A549 (cell line): ENCODE measurements at regions not wholly inside any gene's neighbourhood (a gene's known extent, or its start where the extent isn't known, plus 50 kb on each side); places are given as distances from the start of the nearest gene placed in this dataset.

ENCODE experiments used
- ATAC-seq, 2 experiments: fragments of 200-7000 bp in 1 of 2; fragments of >200 bp in 1 of 2; cut with Nextera tagmentation in 1 of 2; cut with Tn5 transposase in 1 of 2; 3 replicates each; pipeline versions ENCODE4 v1.8.0 to v1.9.1; 2018 to 2020; ENCODE audit warnings: mild to moderate bottlenecking in 1 of 2, moderate library complexity in 1 of 2
- CTCF ChIA-PET: fragments of 300-600 bp; sonication (Branson Sonifier 250); formaldehyde crosslinking; extraction: SDS; loops from one replicate; lab custom pipeline; 2021; ENCODE audit warnings: antibody characterized with exemption, inconsistent platforms; lab: Yijun Ruan, JAX
- POLR2A ChIA-PET: fragments of 350-600 bp; formaldehyde crosslinking; extraction: SDS; loops from one replicate; lab custom pipeline; 2021; ENCODE audit warnings: antibody characterized with exemption, inconsistent platforms; lab: Yijun Ruan, JAX
- DNase-seq, 2 experiments: peaks; one replicate each; pipeline versions ENCODE4 v3.0.0 to v3.0.0-alpha.2; 2011 to 2016; ENCODE audit warnings: low read depth in 1 of 2, low spot score in 1 of 2
- FAIRE-seq: peaks from 2 replicates; lab custom pipeline; 2011; peaks lifted over from hg19 to GRCh38; lab: Jason Lieb, UNC
- H3K27ac ChIP-seq, 2 experiments: fragments of >200 bp; sonication (Bioruptor Twin); formaldehyde crosslinking; 3 replicates each; pipeline ENCODE4 v1.5.1; 2016 to 2017
- H3K4me1 ChIP-seq: fragments of >200 bp; sonication (Bioruptor Twin); formaldehyde crosslinking; 3 replicates; pipeline ENCODE4 v1.6.1; 2016
- H3K4me2 ChIP-seq: fragments of >200 bp; sonication (Bioruptor Twin); formaldehyde crosslinking; 3 replicates; pipeline ENCODE4 v1.6.1; 2016
- H3K4me3 ChIP-seq: fragments of >200 bp; sonication (Bioruptor Twin); formaldehyde crosslinking; 3 replicates; pipeline ENCODE4 v1.5.1; 2016
- H3K9me3 ChIP-seq: fragments of >200 bp; sonication (Bioruptor Twin); formaldehyde crosslinking; 3 replicates; pipeline ENCODE4 v1.6.1; 2016
- CBX2 ChIP-seq: fragments of 200-600 bp; sonication (generic); IDR thresholded peaks from 2 replicates; pipeline ENCODE4 v1.6.1; 2016; ENCODE audit warnings: low read depth, mild to moderate bottlenecking, borderline replicate concordance
- CEBPB ChIP-seq, 2 experiments: fragments of >200 bp in 1 of 2; sonication (Bioruptor Twin) in 1 of 2; formaldehyde crosslinking in 1 of 2; IDR thresholded peaks; 2 replicates each; pipeline ENCODE4 v1.6.1; 2012 to 2016
- EHF ChIP-seq: fragments of 250-450 bp; sonication (Bioruptor Pico); IDR thresholded peaks from 2 replicates; pipeline ENCODE4 v1.5.0; 2020; ENCODE audit warnings: mild to moderate bottlenecking
- ELK1 ChIP-seq: fragments of 150-350 bp; IDR thresholded peaks from 2 replicates; pipeline ENCODE4 v1.6.1; 2014; ENCODE audit warnings: low read depth, mild to moderate bottlenecking, low read length
- FOXS1 ChIP-seq: fragments of 250-450 bp; sonication (Bioruptor Pico); IDR thresholded peaks from 2 replicates; pipeline ENCODE4 v1.5.0; 2020; ENCODE audit warnings: mild to moderate bottlenecking, moderate library complexity
- GATA3 ChIP-seq: IDR thresholded peaks from 2 replicates; pipeline ENCODE4 v1.6.1; 2012; ENCODE audit warnings: borderline replicate concordance
- HEYL ChIP-seq: fragments of 250-450 bp; sonication (Bioruptor Pico); IDR thresholded peaks from 2 replicates; pipeline ENCODE4 v1.8.0; 2021; ENCODE audit warnings: mild to moderate bottlenecking, moderate library complexity
- HMGXB4 ChIP-seq: fragments of 250-450 bp; sonication (Bioruptor Pico); IDR thresholded peaks from 2 replicates; pipeline ENCODE4 v1.5.0; 2021; ENCODE audit warnings: mild to moderate bottlenecking, moderate library complexity, borderline replicate concordance
- HOXA7 ChIP-seq: fragments of 250-450 bp; sonication (Bioruptor Pico); IDR thresholded peaks from 2 replicates; pipeline ENCODE4 v1.5.0; 2020; ENCODE audit warnings: mild to moderate bottlenecking, moderate library complexity
- HOXB13 ChIP-seq: fragments of 250-450 bp; sonication (Bioruptor Pico); IDR thresholded peaks from 2 replicates; pipeline ENCODE4 v1.5.0; 2020; ENCODE audit warnings: low read depth, mild to moderate bottlenecking, moderate library complexity
- JUNB ChIP-seq: fragments of >200 bp; sonication (Bioruptor Twin); formaldehyde crosslinking; IDR thresholded peaks from 2 replicates; pipeline ENCODE4 v1.6.1; 2016
- KDM1A ChIP-seq: fragments of 200-600 bp; sonication (generic); IDR thresholded peaks from 2 replicates; pipeline ENCODE4 v1.6.1; 2016; ENCODE audit warnings: low read depth, mild to moderate bottlenecking
- KDM5A ChIP-seq: fragments of 200-600 bp; sonication (generic); IDR thresholded peaks from 2 replicates; pipeline ENCODE4 v1.6.1; 2016; ENCODE audit warnings: antibody characterized with exemption, mild to moderate bottlenecking
- MAFK ChIP-seq: fragments of 450-650 bp; IDR thresholded peaks from 2 replicates; pipeline ENCODE4 v1.6.1; 2014; ENCODE audit not compliant: partially characterized antibody
- MAX ChIP-seq: IDR thresholded peaks from 2 replicates; pipeline ENCODE4 v1.6.1; 2012
- NFE2L2 ChIP-seq: fragments of 150-350 bp; conservative IDR thresholded peaks from 2 replicates; pipeline ENCODE4 v1.6.1; 2014; ENCODE audit warnings: low read length
- NPAS2 ChIP-seq: fragments of 250-450 bp; sonication (Bioruptor Pico); IDR thresholded peaks from 2 replicates; pipeline ENCODE4 v1.8.0; 2022; ENCODE audit warnings: mild to moderate bottlenecking, moderate library complexity, borderline replicate concordance
- NR3C1 ChIP-seq: fragments of >200 bp; sonication (Bioruptor Twin); formaldehyde crosslinking; IDR thresholded peaks from 3 replicates; pipeline ENCODE4 v1.6.1; 2017
- PHF8 ChIP-seq: fragments of 200-600 bp; sonication (generic); IDR thresholded peaks from 2 replicates; pipeline ENCODE4 v1.6.1; 2016; ENCODE audit warnings: low read depth, mild to moderate bottlenecking, antibody characterized with exemption, moderate library complexity, borderline replicate concordance
- POLR2AphosphoS2 ChIP-seq: conservative IDR thresholded peaks from 2 replicates; pipeline ENCODE4 v1.6.1; 2012; ENCODE audit warnings: low read length, improper control_type of control experiment, inconsistent platforms
- RAD21 ChIP-seq, 2 experiments: fragments of >200 bp in 1 of 2; sonication (Bioruptor Twin) in 1 of 2; formaldehyde crosslinking in 1 of 2; IDR thresholded peaks in 1 of 2; conservative IDR thresholded peaks in 1 of 2; 2 replicates in 1 of 2; 3 replicates in 1 of 2; pipeline ENCODE4 v1.6.1; 2012 to 2018; ENCODE audit warnings: inconsistent platforms in 1 of 2
- RNF2 ChIP-seq: fragments of 200-600 bp; sonication (generic); IDR thresholded peaks from 2 replicates; pipeline ENCODE4 v1.6.1; 2016; ENCODE audit warnings: low read depth, mild to moderate bottlenecking, antibody characterized with exemption, moderate library complexity, borderline replicate concordance
- SREBF2 ChIP-seq: fragments of 450-650 bp; IDR thresholded peaks from 2 replicates; pipeline ENCODE4 v1.6.1; 2014; ENCODE audit warnings: mild to moderate bottlenecking, moderate library complexity
- TFCP2L1 ChIP-seq: fragments of 250-450 bp; sonication (Bioruptor Pico); IDR thresholded peaks from 2 replicates; pipeline ENCODE4 v1.5.0; 2021; ENCODE audit warnings: mild to moderate bottlenecking
- TP53 ChIP-seq: fragments of 250-450 bp; sonication (Bioruptor Pico); IDR thresholded peaks from 2 replicates; pipeline ENCODE4 v1.5.0; 2021; ENCODE audit warnings: mild to moderate bottlenecking, moderate library complexity
- ZFP36 ChIP-seq: fragments of 450-650 bp; IDR thresholded peaks from 2 replicates; pipeline ENCODE4 v1.6.1; 2014; ENCODE audit warnings: borderline replicate concordance; ENCODE audit not compliant: partially characterized antibody
- ZSCAN20 ChIP-seq: fragments of 250-450 bp; sonication (Bioruptor Pico); IDR thresholded peaks from 2 replicates; pipeline ENCODE4 v1.8.0; 2022; ENCODE audit warnings: mild to moderate bottlenecking, moderate library complexity
- WGBS: methylation state at CpG from one replicate; pipeline ENCODE4 v1.1.6; 2017; ENCODE audit errors: missing lambda C conversion rate; 5-methylcytosine and 5-hydroxymethylcytosine counted together

- CTCF ChIA-PET: no interaction called here
- FAIRE-seq: no peak
- POLR2A ChIA-PET: no interaction called here
- no peak for TF ChIP-seq CBX2
- no peak for TF ChIP-seq ZFP36
- no peak for TF ChIP-seq MAFK
- TF ChIP-seq SREBF2: no peak
- TF ChIP-seq CEBPB (IDR thresholded peaks at IDR 0.05): no peak
- TF ChIP-seq POLR2AphosphoS2: no peak
- TF ChIP-seq ZSCAN20: no peak
- no peak for TF ChIP-seq HMGXB4 (CRISPR knock-in tag)
- no peak for TF ChIP-seq PHF8
- TF ChIP-seq HOXB13: no peak
- TF ChIP-seq KDM5A: no peak
- no peak for TF ChIP-seq ELK1
- Histone ChIP-seq H3K4me3 (no peak overlapping the region), H3K4me1 (no peaks in the 10 kb centered on the region), H3K4me2 (no peak overlapping the region), H3K9me3 (no peaks in the 10 kb centered on the region), H3K27ac (no peak overlapping the region)
- no peak for ATAC-seq
- DNase-seq: no peak
- whole genome bisulfite sequencing: 40% methylated on average over 5 of the region's 5 CpGs
These were observed 721.0 kb downstream of the BCL11B start for GRCh38 chr14:98551028-98551427.

GRCh38 chr14:98555440-98555839 is 716.6 kb downstream of the BCL11B start:
- ATAC-seq: no peak
- Histone ChIP-seq H3K4me1 (no peaks in the 10 kb centered on the region), H3K9me3 (no peaks in the 10 kb centered on the region), H3K4me2 (no peak overlapping the region), H3K27ac (no peak overlapping the region), H3K4me3 (no peak overlapping the region)
- POLR2A ChIA-PET: no interaction called here
- no peak for FAIRE-seq
- TF ChIP-seq JUNB (no peak), HOXA7 (CRISPR knock-in tag) (no peak), CBX2 (no peak), TFCP2L1 (CRISPR knock-in tag) (no peak), FOXS1 (CRISPR knock-in tag) (no peak), GATA3 (no peak), RAD21 (conservative IDR thresholded peaks at IDR 0.05 in 1 of 2, IDR thresholded peaks at IDR 0.05 in 1 of 2) (no peak), HEYL (no peak), NR3C1 (no peak), NPAS2 (CRISPR knock-in tag) (no peak)
- no peak for DNase-seq
- 2% methylated on average over 1 of the region's 1 CpG for WGBS
- CTCF ChIA-PET: no interaction called here

GRCh38 chr14:98564006-98564405 is 708.0 kb downstream of the BCL11B start:
- H3K4me2 ChIP-seq: no peak overlapping the region
- H3K27ac ChIP-seq: no peak overlapping the region
- no peak for ATAC-seq
- no peak for TF ChIP-seq NR3C1
- TF ChIP-seq EHF (CRISPR knock-in tag): no peak
- TF ChIP-seq NFE2L2: no peak
- TF ChIP-seq KDM1A: no peak
- no peak for TF ChIP-seq TP53 (CRISPR knock-in tag)
- TF ChIP-seq MAX: no peak
- no peak for TF ChIP-seq GATA3
- TF ChIP-seq RNF2: no peak
- no peak for TF ChIP-seq NPAS2 (CRISPR knock-in tag)
- no peak for FAIRE-seq
- CTCF ChIA-PET: no interaction called here
- DNase-seq: no peak
- POLR2A ChIA-PET: no interaction called here
- H3K4me3 ChIP-seq: no peak overlapping the region
- 2% methylated on average over 5 of the region's 5 CpGs for WGBS
- H3K4me1 ChIP-seq: no peaks in the 10 kb centered on the region
- H3K9me3 ChIP-seq: no peaks in the 10 kb centered on the region
